ENCODE measurements at regions not wholly inside any gene's neighbourhood (a gene's known extent, or its start where the extent isn't known, plus 50 kb on each side); places are given as distances from the start of the nearest gene placed in this dataset.

- no peak for TF ChIP-seq CTCF (IDR thresholded peaks at IDR 0.05; ENCODE audit: control extremely low read depth, extremely low read depth, low read depth, missing control alignments)
- ChIA-PET POLR2A (no interaction called here), CTCF (no interaction called here)
- no peak for DNase-seq (ENCODE audit: extremely low spot score)
Observed at GRCh38 chr2:145984580-145984979, 1464.7 kb upstream of the ZEB2 start.

- no peak for DNase-seq (ENCODE audit: extremely low spot score)
- CTCF ChIA-PET = no interaction called here
- POLR2A ChIA-PET = no interaction called here
- TF ChIP-seq CTCF (IDR thresholded peaks at IDR 0.05; ENCODE audit: control extremely low read depth, extremely low read depth, low read depth, missing control alignments) = no peak
Observed at GRCh38 chr2:145980318-145980717, 1460.4 kb upstream of the ZEB2 start.

- CTCF ChIA-PET = no interaction called here
Observed at GRCh38 chr2:145975406-145975805, 1455.5 kb upstream of the ZEB2 start.

GRCh38 chr2:145961846-145962245 is 1441.9 kb upstream of the ZEB2 start:
- ChIA-PET CTCF (no interaction called here), POLR2A (no interaction called here)
- TF ChIP-seq CTCF (IDR thresholded peaks at IDR 0.05; ENCODE audit: control extremely low read depth, extremely low read depth, low read depth, missing control alignments) = no peak
- no peak for DNase-seq (ENCODE audit: extremely low spot score)

More at GRCh38 chr2:145975406-145975805, 1455.5 kb upstream of the ZEB2 start:
- POLR2A ChIA-PET = no interaction called here
- DNase-seq (ENCODE audit: extremely low spot score) = no peak
- no peak for TF ChIP-seq CTCF (IDR thresholded peaks at IDR 0.05; ENCODE audit: control extremely low read depth, extremely low read depth, low read depth, missing control alignments)

GRCh38 chr2:145960479-145961163 is 1440.7 kb upstream of the ZEB2 start:
- ChIA-PET CTCF (interaction anchor here (1.4 kb wide), 1 partner anchor 25 kb away, joined by 3 read pairs; no protein-coding TSS in a partner anchor), POLR2A (no interaction called here)
- TF ChIP-seq CTCF (IDR thresholded peaks at IDR 0.05; ENCODE audit: control extremely low read depth, extremely low read depth, low read depth, missing control alignments) = no peak
- no peak for DNase-seq (ENCODE audit: extremely low spot score)

- CTCF ChIA-PET = no interaction called here
- POLR2A ChIA-PET = no interaction called here
- TF ChIP-seq CTCF (IDR thresholded peaks at IDR 0.05; ENCODE audit: control extremely low read depth, extremely low read depth, low read depth, missing control alignments) = no peak
- no peak for DNase-seq (ENCODE audit: extremely low spot score)
Observed at GRCh38 chr2:145958611-145959010, 1438.7 kb upstream of the ZEB2 start.
